ENCODE measurements at regions not wholly inside any gene's neighbourhood (a gene's known extent, or its start where the extent isn't known, plus 50 kb on each side); places are given as distances from the start of the nearest gene placed in this dataset.

DNA sequence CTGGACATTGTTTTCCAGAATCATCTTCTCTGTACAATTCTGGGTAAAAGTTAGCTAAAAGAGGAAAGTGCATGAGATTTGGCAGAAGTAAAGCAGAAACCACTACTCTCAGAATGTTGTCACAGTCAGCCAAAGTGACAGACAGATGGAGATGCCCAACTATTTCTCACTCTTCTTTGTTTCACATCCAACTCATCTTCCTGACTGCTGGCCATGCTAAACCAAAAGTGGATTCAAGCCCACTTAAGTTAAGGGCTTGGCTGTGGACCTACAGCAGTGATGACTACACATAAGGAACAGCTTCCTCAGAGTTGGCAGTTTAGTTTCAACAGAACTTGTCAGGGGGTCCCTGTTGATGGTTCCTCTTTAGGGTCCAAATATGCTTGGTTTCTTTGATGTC lies 730.2 kb downstream of the LRRIQ3 start:
- TF ChIP-seq POLR2A (IDR thresholded peaks at IDR 0.05) = no peak
- TF ChIP-seq, protein P1, sequence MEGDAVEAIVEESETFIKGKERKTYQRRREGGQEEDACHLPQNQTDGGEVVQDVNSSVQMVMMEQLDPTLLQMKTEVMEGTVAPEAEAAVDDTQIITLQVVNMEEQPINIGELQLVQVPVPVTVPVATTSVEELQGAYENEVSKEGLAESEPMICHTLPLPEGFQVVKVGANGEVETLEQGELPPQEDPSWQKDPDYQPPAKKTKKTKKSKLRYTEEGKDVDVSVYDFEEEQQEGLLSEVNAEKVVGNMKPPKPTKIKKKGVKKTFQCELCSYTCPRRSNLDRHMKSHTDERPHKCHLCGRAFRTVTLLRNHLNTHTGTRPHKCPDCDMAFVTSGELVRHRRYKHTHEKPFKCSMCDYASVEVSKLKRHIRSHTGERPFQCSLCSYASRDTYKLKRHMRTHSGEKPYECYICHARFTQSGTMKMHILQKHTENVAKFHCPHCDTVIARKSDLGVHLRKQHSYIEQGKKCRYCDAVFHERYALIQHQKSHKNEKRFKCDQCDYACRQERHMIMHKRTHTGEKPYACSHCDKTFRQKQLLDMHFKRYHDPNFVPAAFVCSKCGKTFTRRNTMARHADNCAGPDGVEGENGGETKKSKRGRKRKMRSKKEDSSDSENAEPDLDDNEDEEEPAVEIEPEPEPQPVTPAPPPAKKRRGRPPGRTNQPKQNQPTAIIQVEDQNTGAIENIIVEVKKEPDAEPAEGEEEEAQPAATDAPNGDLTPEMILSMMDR (IDR thresholded peaks at IDR 0.05) = no peak

Measured in adrenal gland (tissue), 5 donors.